Left kidney (tissue), 1 donor: ENCODE measurements at regions not wholly inside any gene's neighbourhood (a gene's known extent, or its start where the extent isn't known, plus 50 kb on each side); places are given as distances from the start of the nearest gene placed in this dataset.

Source experiments
- DNase-seq: peaks from one replicate; pipeline ENCODE4 v3.0.0-alpha.2; 2013

DNA sequence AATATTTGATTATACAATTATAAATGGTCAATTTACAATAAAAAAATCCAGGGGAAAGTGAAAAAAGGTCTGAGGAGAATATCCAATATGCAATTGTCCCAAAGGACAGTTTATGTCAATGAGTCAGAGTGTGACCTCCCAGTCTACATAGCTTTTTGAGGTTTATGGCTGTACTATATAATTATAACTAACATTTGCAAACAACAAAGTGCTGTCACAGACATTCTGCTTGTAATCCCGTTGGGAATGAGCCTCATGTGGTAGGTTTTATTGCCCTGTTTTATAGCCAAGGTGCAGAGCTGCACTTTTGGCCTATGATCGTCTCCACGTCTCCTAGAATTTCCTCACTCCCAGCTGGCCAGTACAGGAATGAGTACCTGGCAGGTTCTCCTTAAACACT lies 103.8 kb downstream of the ADSS2 start:
- no peak for DNase-seq

- no peak for DNase-seq
Measured at GRCh38 chr1:244349103-244349531, 102.6 kb downstream of the ADSS2 start.

DNA sequence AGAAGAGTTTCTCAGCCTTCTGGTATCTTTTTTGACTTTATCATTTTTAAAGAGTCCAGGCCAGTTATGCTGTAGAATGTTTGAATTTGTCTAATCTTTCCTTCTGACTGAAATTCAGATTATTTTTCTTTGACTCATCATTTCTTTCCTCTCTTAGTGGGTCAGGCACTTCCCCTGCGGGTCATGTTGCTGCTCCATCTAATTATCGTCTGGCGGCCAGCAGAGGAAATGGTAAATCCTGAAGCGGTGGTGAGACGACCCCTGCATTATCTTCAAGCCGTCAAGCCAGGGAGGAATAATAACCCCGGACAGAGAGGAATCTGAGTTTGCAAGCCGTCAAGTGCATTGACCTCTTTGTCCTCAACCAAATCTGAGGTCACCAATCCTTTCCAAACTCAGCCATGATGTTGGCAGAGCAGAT lies 102.1 kb downstream of the ADSS2 start:
- DNase-seq: no peak

- no peak for DNase-seq
Measured at GRCh38 chr1:244350027-244350426, 101.7 kb downstream of the ADSS2 start.

DNA sequence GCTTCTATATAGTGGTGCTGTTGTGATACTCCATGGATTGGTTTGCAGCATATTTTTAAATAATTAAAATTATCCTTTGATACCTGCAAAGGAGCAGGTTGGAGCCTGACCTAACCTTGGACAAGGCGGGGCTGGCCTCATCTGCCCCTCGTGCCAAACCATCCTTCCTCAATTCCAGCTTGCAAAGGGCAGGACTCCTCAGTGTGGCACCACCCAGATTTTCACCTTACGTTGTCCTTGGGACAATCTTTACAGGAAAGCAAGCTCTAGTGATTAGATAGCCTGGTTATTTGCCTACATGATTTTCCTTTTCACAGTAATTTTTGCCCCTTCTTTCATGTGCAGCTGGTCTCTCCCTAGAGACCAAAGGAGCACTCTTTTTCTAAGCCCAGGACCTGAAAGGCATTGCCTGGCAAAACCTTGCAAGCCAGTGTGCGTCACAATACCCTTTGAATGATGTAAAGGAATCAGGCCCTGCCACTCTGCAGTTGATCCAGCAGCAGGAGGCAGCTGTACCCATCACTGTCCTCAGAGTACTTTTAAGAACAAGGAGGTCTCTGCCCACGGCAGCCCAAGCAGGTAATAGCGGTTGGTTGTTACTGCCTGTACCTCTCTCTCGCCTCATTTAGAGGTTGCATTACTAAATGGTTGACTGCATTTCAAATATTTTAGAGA lies 99.4 kb downstream of the ADSS2 start:
- no peak for DNase-seq

GRCh38 chr1:244353551-244354091 lies 98.1 kb downstream of the ADSS2 start:
- DNase-seq: no peak

GRCh38 chr1:244354810-244355278 lies 96.9 kb downstream of the ADSS2 start:
- DNase-seq: no peak

DNA sequence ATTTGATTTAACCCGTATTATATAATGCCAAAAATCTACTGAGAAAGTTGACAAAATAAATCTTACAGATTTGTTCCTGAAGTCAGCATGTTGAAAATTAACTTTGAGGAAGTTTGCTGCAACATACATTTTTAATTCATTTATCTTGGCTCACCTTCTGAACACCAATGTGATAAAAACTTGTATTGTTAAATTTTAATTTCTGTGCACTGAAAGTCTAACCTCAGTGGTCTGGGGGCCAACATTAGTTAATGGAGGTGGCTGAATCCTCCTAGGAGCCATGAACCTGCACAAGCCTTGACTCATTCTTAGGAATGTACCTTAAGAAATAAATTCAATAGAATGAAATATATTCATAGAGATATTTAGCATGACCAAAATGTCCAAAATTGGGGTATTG lies 95.3 kb downstream of the ADSS2 start:
- no peak for DNase-seq
